Chondrocyte (in vitro differentiated cells): ENCODE measurements at regions not wholly inside any gene's neighbourhood (a gene's known extent, or its start where the extent isn't known, plus 50 kb on each side); places are given as distances from the start of the nearest gene placed in this dataset.

Experiments used
- DNase-seq: peaks from one replicate; pipeline ENCODE4 v3.0.0; 2021; ENCODE audit warnings: mixed read lengths, low spot score
- H3K27ac Mint-ChIP-seq: one replicate; pipeline ENCODE4 v1.8.0; 2021; ENCODE audit warnings: mild to moderate bottlenecking, moderate library complexity, mixed read lengths; ENCODE audit not compliant: unreplicated experiment
- H3K27me3 Mint-ChIP-seq: 2 replicates; pipeline ENCODE4 v1.8.0; 2021; ENCODE audit warnings: low read depth, mixed read lengths
- H3K36me3 Mint-ChIP-seq: 2 replicates; pipeline ENCODE4 v1.8.0; 2021; ENCODE audit warnings: low read depth, mixed read lengths
- H3K4me1 Mint-ChIP-seq: 2 replicates; pipeline ENCODE4 v1.8.0; 2021; ENCODE audit warnings: low read depth, mild to moderate bottlenecking, mixed read lengths
- H3K4me3 Mint-ChIP-seq: one replicate; pipeline ENCODE4 v1.8.0; 2021; ENCODE audit warnings: mild to moderate bottlenecking, moderate library complexity, mixed read lengths; ENCODE audit not compliant: unreplicated experiment
- H3K9me3 Mint-ChIP-seq: 2 replicates; pipeline ENCODE4 v1.8.0; 2021; ENCODE audit warnings: low read depth, mixed read lengths
- TF ChIP-seq, protein P1 (sequence below): fragments of 200-600 bp; sonication (generic); IDR thresholded peaks from 2 replicates; pipeline ENCODE4 v1.5.0; 2021; ENCODE audit warnings: antibody characterized with exemption, mild to moderate bottlenecking, moderate library complexity

GRCh38 chr2:226488034-226488433 lies 311.6 kb downstream of the IRS1 start:
- no peak for DNase-seq
- Mint-ChIP-seq H3K4me1 (peaks cover 45% of the 10 kb centered on the region), H3K27ac (no peak overlapping the region), H3K9me3 (peaks cover 3% of the 10 kb centered on the region), H3K36me3 (no peaks in the 10 kb centered on the region), H3K4me3 (no peak overlapping the region), H3K27me3 (no peaks in the 10 kb centered on the region)
- TF ChIP-seq, protein P1, sequence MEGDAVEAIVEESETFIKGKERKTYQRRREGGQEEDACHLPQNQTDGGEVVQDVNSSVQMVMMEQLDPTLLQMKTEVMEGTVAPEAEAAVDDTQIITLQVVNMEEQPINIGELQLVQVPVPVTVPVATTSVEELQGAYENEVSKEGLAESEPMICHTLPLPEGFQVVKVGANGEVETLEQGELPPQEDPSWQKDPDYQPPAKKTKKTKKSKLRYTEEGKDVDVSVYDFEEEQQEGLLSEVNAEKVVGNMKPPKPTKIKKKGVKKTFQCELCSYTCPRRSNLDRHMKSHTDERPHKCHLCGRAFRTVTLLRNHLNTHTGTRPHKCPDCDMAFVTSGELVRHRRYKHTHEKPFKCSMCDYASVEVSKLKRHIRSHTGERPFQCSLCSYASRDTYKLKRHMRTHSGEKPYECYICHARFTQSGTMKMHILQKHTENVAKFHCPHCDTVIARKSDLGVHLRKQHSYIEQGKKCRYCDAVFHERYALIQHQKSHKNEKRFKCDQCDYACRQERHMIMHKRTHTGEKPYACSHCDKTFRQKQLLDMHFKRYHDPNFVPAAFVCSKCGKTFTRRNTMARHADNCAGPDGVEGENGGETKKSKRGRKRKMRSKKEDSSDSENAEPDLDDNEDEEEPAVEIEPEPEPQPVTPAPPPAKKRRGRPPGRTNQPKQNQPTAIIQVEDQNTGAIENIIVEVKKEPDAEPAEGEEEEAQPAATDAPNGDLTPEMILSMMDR, result no peak

- H3K27ac Mint-ChIP-seq, result no peak overlapping the region
- no peaks in the 10 kb centered on the region for H3K27me3 Mint-ChIP-seq
- no peak for DNase-seq
- no peaks in the 10 kb centered on the region for H3K36me3 Mint-ChIP-seq
- no peak overlapping the region for H3K4me3 Mint-ChIP-seq
- H3K9me3 Mint-ChIP-seq, result peaks cover 3% of the 10 kb centered on the region
- peaks cover 50% of the 10 kb centered on the region for H3K4me1 Mint-ChIP-seq
- TF ChIP-seq, protein P1, result no peak
Measured at GRCh38 chr2:226487573-226487972, 312.0 kb downstream of the IRS1 start.

GRCh38 chr2:226483745-226484619 lies 315.6 kb downstream of the IRS1 start:
- Mint-ChIP-seq H3K27ac (peak overlapping the region; percentile 73), H3K4me3 (peak overlapping the region; percentile 47), H3K36me3 (no peaks in the 10 kb centered on the region), H3K27me3 (no peaks in the 10 kb centered on the region), H3K9me3 (no peaks in the 10 kb centered on the region), H3K4me1 (peaks cover 25% of the 10 kb centered on the region)
- DNase-seq, result no peak
- TF ChIP-seq, protein P1, result no peak

- no peaks in the 10 kb centered on the region for H3K9me3 Mint-ChIP-seq
- H3K4me1 Mint-ChIP-seq, result peaks cover 32% of the 10 kb centered on the region
- H3K27me3 Mint-ChIP-seq, result no peaks in the 10 kb centered on the region
- no peak for DNase-seq
- no peaks in the 10 kb centered on the region for H3K36me3 Mint-ChIP-seq
- H3K27ac Mint-ChIP-seq, result no peak overlapping the region
- H3K4me3 Mint-ChIP-seq, result no peak overlapping the region
- TF ChIP-seq, protein P1, result no peak
Measured at GRCh38 chr2:226483143-226483542, 316.5 kb downstream of the IRS1 start.

DNA sequence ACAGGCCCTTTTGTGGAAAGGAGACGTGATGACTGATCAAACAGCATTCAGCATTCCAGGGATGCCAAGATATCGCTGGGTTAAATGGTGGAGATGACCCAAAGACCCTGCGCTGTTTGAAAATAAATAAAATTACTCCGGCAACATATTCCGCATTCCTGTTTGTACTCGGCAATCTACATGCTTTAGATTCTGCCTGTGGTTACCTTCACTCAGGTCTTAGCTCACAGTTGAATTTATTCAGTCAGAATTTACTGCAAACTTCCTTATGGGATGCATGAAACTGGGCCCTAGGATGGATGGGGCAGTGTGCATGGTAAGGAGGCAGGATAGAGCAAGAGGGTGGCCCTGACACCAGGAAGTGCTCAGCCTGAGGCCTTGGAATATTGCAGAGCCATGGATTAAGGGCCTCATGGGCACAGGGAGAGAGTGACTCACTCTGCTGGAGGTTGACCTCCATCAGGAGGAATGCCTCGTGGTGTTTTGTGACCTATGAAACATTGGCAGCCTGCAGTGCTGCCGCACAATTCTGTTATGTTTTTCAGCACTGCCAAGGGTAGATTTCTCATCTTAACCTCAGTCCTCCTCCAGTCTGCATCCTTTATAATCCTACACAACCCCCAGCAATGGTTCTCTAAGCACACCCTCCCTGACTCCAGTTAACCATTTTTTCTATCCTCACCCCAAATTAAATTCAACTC lies 321.4 kb downstream of the IRS1 start:
- peak overlapping the region; percentile 94 for H3K27ac Mint-ChIP-seq
- H3K27me3 Mint-ChIP-seq, result no peaks in the 10 kb centered on the region
- peaks cover 11% of the 10 kb centered on the region for H3K9me3 Mint-ChIP-seq
- no peak for DNase-seq
- no peak overlapping the region for H3K4me3 Mint-ChIP-seq
- H3K36me3 Mint-ChIP-seq, result peaks cover 3% of the 10 kb centered on the region
- peaks cover 50% of the 10 kb centered on the region for H3K4me1 Mint-ChIP-seq
- TF ChIP-seq, protein P1, result no peak
